H9 (cell line): ENCODE measurements at regions not wholly inside any gene's neighbourhood (a gene's known extent, or its start where the extent isn't known, plus 50 kb on each side); places are given as distances from the start of the nearest gene placed in this dataset.

Experiments
- DNase-seq: peaks from one replicate; pipeline ENCODE4 v3.0.0-alpha.2; 2017
- H2AFZ ChIP-seq: one replicate; pipeline ENCODE4 v1.6.1; 2013; ENCODE audit warnings: mild to moderate bottlenecking, low read length, control low read depth, moderate library complexity
- H2AK5ac ChIP-seq: 2 replicates; pipeline ENCODE4 v1.6.1; 2013; ENCODE audit warnings: low read length, control low read depth, mixed read lengths; ENCODE audit not compliant: insufficient read length
- H2BK120ac ChIP-seq: one replicate; pipeline ENCODE4 v1.6.1; 2013; ENCODE audit warnings: low read depth, mild to moderate bottlenecking, low read length, control low read depth, inconsistent platforms; ENCODE audit not compliant: poor library complexity, severe bottlenecking
- H2BK12ac ChIP-seq: 2 replicates; pipeline ENCODE4 v1.6.1; 2013; ENCODE audit warnings: low read length, control low read depth, mixed read lengths, low read depth; ENCODE audit not compliant: insufficient read length
- H2BK15ac ChIP-seq: 2 replicates; pipeline ENCODE4 v1.6.1; 2013; ENCODE audit warnings: low read depth, low read length, control low read depth
- H2BK20ac ChIP-seq: one replicate; pipeline ENCODE4 v1.6.1; 2013; ENCODE audit warnings: low read depth, mild to moderate bottlenecking, low read length, control low read depth, inconsistent platforms; ENCODE audit not compliant: poor library complexity, severe bottlenecking
- H2BK5ac ChIP-seq: 2 replicates; pipeline ENCODE4 v1.6.1; 2013; ENCODE audit warnings: low read length, control low read depth, mixed read lengths; ENCODE audit not compliant: insufficient read length
- H3K14ac ChIP-seq: 2 replicates; pipeline ENCODE4 v1.6.1; 2013; ENCODE audit warnings: low read length, control low read depth; ENCODE audit not compliant: insufficient read depth
- H3K18ac ChIP-seq: 2 replicates; pipeline ENCODE4 v1.6.1; 2013; ENCODE audit warnings: low read depth, mild to moderate bottlenecking, mixed read lengths, low read length, control low read depth; ENCODE audit not compliant: insufficient read length
- H3K23ac ChIP-seq: 2 replicates; pipeline ENCODE4 v1.6.1; 2013; ENCODE audit warnings: low read length, control low read depth, mixed read lengths, low read depth; ENCODE audit not compliant: insufficient read length
- H3K23me2 ChIP-seq: 2 replicates; pipeline ENCODE4 v1.6.1; 2013; ENCODE audit warnings: low read depth, mild to moderate bottlenecking, mixed read lengths, low read length, control low read depth; ENCODE audit not compliant: insufficient read length, poor library complexity, severe bottlenecking
- H3K27ac ChIP-seq: 2 replicates; pipeline ENCODE4 v1.5.1; 2013; ENCODE audit warnings: low read length, control low read depth, mixed read lengths, low read depth; ENCODE audit not compliant: insufficient read length
- H3K27me3 ChIP-seq: 2 replicates; pipeline ENCODE4 v1.6.1; 2013; ENCODE audit warnings: low read length, control low read depth, inconsistent platforms; ENCODE audit not compliant: insufficient read depth
- H3K4ac ChIP-seq: 2 replicates; pipeline ENCODE4 v1.6.1; 2013; ENCODE audit warnings: low read depth, mild to moderate bottlenecking, control low read depth, inconsistent platforms, low read length, moderate library complexity
- H3K4me1 ChIP-seq: 2 replicates; pipeline ENCODE4 v1.6.1; 2013; ENCODE audit warnings: low read length, control low read depth, inconsistent platforms; ENCODE audit not compliant: insufficient read depth
- H3K4me2 ChIP-seq: 2 replicates; pipeline ENCODE4 v1.6.1; 2013; ENCODE audit warnings: low read length, control low read depth, mixed read lengths; ENCODE audit not compliant: insufficient read length, insufficient read depth
- H3K56ac ChIP-seq: 2 replicates; pipeline ENCODE4 v1.6.1; 2013; ENCODE audit warnings: low read depth, mild to moderate bottlenecking, mixed read lengths, low read length, control low read depth; ENCODE audit not compliant: insufficient read length
- H3K79me1 ChIP-seq: 2 replicates; pipeline ENCODE4 v1.6.1; 2013; ENCODE audit warnings: low read depth, mild to moderate bottlenecking, moderate library complexity, low read length, control low read depth, inconsistent platforms; ENCODE audit not compliant: insufficient read depth, poor library complexity, severe bottlenecking
- H3K79me2 ChIP-seq: 2 replicates; pipeline ENCODE4 v1.6.1; 2013; ENCODE audit warnings: low read length, control low read depth, inconsistent platforms; ENCODE audit not compliant: insufficient read depth
- H3K9ac ChIP-seq: 2 replicates; pipeline ENCODE4 v1.6.1; 2013; ENCODE audit warnings: low read length, control low read depth, mixed read lengths; ENCODE audit not compliant: insufficient read length; ENCODE audit errors: extremely low read depth
- H3K9me3 ChIP-seq: one replicate; pipeline ENCODE4 v1.6.1; 2013; ENCODE audit warnings: low read depth, low read length, inconsistent platforms; ENCODE audit not compliant: control insufficient read depth
- H3T11ph ChIP-seq: one replicate; pipeline ENCODE4 v1.6.1; 2013; ENCODE audit warnings: mild to moderate bottlenecking, low read length, control low read depth, inconsistent platforms
- H4K20me1 ChIP-seq: one replicate; pipeline ENCODE4 v1.6.1; 2013; ENCODE audit not compliant: control insufficient read depth, insufficient read length, insufficient read depth
- H4K5ac ChIP-seq: 2 replicates; pipeline ENCODE4 v1.6.1; 2013; ENCODE audit warnings: low read depth, mild to moderate bottlenecking, mixed read lengths, low read length, control low read depth; ENCODE audit not compliant: insufficient read length
- H4K8ac ChIP-seq: replicated peaks from 2 replicates; pipeline ENCODE4 v1.6.1; 2013; ENCODE audit warnings: low read length, control low read depth, mixed read lengths, low read depth; ENCODE audit not compliant: insufficient read length
- H4K91ac ChIP-seq: 2 replicates; pipeline ENCODE4 v1.6.1; 2013; ENCODE audit warnings: low read depth, mild to moderate bottlenecking, moderate library complexity, mixed read lengths, low read length, control low read depth; ENCODE audit not compliant: insufficient read length
- H3K27ac Mint-ChIP-seq, 3 experiments: 2 replicates in 2 of 3; 3 replicates in 1 of 3; pipeline ENCODE4 v1.8.0; 2020 to 2021; ENCODE audit warnings: mixed read lengths in 3 of 3, mild to moderate bottlenecking in 1 of 3, moderate library complexity in 1 of 3
- H3K27me3 Mint-ChIP-seq: 2 replicates; pipeline ENCODE4 v1.8.0; 2021; ENCODE audit warnings: low read depth, mild to moderate bottlenecking, moderate library complexity, mixed read lengths
- H3K36me3 Mint-ChIP-seq, 3 experiments: 2 replicates in 2 of 3; 3 replicates in 1 of 3; pipeline ENCODE4 v1.8.0; 2020 to 2021; ENCODE audit warnings: low read depth in 3 of 3, mixed read lengths in 3 of 3; ENCODE audit not compliant: insufficient read depth in 1 of 3
- H3K4me1 Mint-ChIP-seq, 2 experiments: 2 replicates each; pipeline ENCODE4 v1.8.0; 2020; ENCODE audit warnings: mixed read lengths in 2 of 2
- H3K4me3 Mint-ChIP-seq, 2 experiments: 2 replicates in 1 of 2; 3 replicates in 1 of 2; pipeline ENCODE4 v1.8.0; 2020 to 2021; ENCODE audit warnings: mild to moderate bottlenecking in 2 of 2, mixed read lengths in 2 of 2, moderate library complexity in 1 of 2
- H3K9me3 Mint-ChIP-seq, 2 experiments: 2 replicates in 1 of 2; 3 replicates in 1 of 2; pipeline ENCODE4 v1.8.0; 2020; ENCODE audit warnings: mild to moderate bottlenecking in 2 of 2, mixed read lengths in 2 of 2, moderate library complexity in 1 of 2
- WGBS: extraction: QIAGEN DNeasy Blood & Tissue Kit; methylation state at CpG from one replicate; pipeline ENCODE4 v1.1.7; 2013; ENCODE audit warnings: missing lambda C conversion rate, low lambda C conversion rate, mixed read lengths; ENCODE audit not compliant: insufficient read length; ENCODE audit errors: extremely low coverage; 5-methylcytosine and 5-hydroxymethylcytosine counted together
- TF ChIP-seq, protein P1 (sequence below): fragments of 200-600 bp; sonication (generic); conservative IDR thresholded peaks from 3 replicates; pipeline ENCODE4 v1.8.0; 2021; ENCODE audit warnings: antibody characterized with exemption, mild to moderate bottlenecking

DNA sequence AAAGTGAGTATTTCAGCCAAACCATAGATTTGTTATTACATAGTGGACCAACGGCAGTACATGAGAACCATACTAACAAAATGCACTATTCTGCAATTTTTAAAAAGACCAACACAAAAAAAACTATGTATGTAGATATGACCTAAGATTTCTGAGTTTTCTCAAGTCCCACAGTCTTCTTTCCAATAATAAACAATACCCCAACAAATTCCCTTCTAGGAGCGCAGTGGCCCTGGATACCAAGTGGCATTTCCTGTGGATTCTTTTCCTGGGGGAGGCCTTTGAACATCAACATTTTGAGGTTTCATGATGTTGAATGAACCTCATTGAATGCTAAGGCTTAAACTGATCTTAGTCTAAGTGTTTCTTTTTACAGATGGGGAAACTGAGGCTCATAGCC lies 210.5 kb downstream of the BCAT1 start:
- no CpG with 5 or more reads among the region's 2 CpGs for WGBS

More for the DNA sequence above, 210.5 kb downstream of the BCAT1 start:
- no peak overlapping the region for H3K18ac ChIP-seq
- TF ChIP-seq, protein P1, sequence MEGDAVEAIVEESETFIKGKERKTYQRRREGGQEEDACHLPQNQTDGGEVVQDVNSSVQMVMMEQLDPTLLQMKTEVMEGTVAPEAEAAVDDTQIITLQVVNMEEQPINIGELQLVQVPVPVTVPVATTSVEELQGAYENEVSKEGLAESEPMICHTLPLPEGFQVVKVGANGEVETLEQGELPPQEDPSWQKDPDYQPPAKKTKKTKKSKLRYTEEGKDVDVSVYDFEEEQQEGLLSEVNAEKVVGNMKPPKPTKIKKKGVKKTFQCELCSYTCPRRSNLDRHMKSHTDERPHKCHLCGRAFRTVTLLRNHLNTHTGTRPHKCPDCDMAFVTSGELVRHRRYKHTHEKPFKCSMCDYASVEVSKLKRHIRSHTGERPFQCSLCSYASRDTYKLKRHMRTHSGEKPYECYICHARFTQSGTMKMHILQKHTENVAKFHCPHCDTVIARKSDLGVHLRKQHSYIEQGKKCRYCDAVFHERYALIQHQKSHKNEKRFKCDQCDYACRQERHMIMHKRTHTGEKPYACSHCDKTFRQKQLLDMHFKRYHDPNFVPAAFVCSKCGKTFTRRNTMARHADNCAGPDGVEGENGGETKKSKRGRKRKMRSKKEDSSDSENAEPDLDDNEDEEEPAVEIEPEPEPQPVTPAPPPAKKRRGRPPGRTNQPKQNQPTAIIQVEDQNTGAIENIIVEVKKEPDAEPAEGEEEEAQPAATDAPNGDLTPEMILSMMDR: no peak
- no peak overlapping the region for H3K4me3 Mint-ChIP-seq
- H3K36me3 Mint-ChIP-seq: no peaks in the 10 kb centered on the region; a peak in 1 of 7 replicates
- H3K27ac Mint-ChIP-seq: no peak overlapping the region
- no peak overlapping the region for H4K8ac ChIP-seq
- no peak overlapping the region for H3K4me2 ChIP-seq
- H3K79me2 ChIP-seq: no peaks in the 10 kb centered on the region
- H3T11ph ChIP-seq: no peak overlapping the region
- H4K91ac ChIP-seq: no peak overlapping the region
- H3K27me3 ChIP-seq: no peaks in the 10 kb centered on the region
- H3K56ac ChIP-seq: no peak overlapping the region
- H2BK120ac ChIP-seq: no peak overlapping the region
- no peaks in the 10 kb centered on the region for H3K27me3 Mint-ChIP-seq
- H3K79me1 ChIP-seq: no peaks in the 10 kb centered on the region
- H2AFZ ChIP-seq: no peak overlapping the region
- no peak overlapping the region for H2AK5ac ChIP-seq
- H3K4ac ChIP-seq: no peak overlapping the region
- H2BK5ac ChIP-seq: no peak overlapping the region
- no peak overlapping the region for H3K27ac ChIP-seq
- DNase-seq: no peak
- no peak overlapping the region for H3K23ac ChIP-seq
- no peak overlapping the region for H3K9ac ChIP-seq
- no peak overlapping the region for H3K14ac ChIP-seq
- H3K9me3 Mint-ChIP-seq: no peaks in the 10 kb centered on the region
- H3K23me2 ChIP-seq: no peaks in the 10 kb centered on the region
- H4K20me1 ChIP-seq: no peaks in the 10 kb centered on the region
- no peak overlapping the region for H2BK20ac ChIP-seq
- peaks cover 17 to 21% of the 10 kb centered on the region in 2 experiments for H3K4me1 Mint-ChIP-seq
- peaks cover 6% of the 10 kb centered on the region; the same call in 1 of the 2 replicates for H3K4me1 ChIP-seq
- no peak overlapping the region for H2BK12ac ChIP-seq
- H2BK15ac ChIP-seq: no peak overlapping the region
- no peaks in the 10 kb centered on the region for H3K9me3 ChIP-seq
- no peak overlapping the region for H4K5ac ChIP-seq
